ENCODE measurements at regions not wholly inside any gene's neighbourhood (a gene's known extent, or its start where the extent isn't known, plus 50 kb on each side); places are given as distances from the start of the nearest gene placed in this dataset.
A peak's percentile ranks its signal among the peaks of the same experiment; 100 is the strongest.

GRCh38 chr1:60573726-60574409 lies 500.3 kb upstream of the C1orf87 start:
- peak overlapping the region; percentile 75 for H3K27ac ChIP-seq (ENCODE audit: control insufficient read depth, insufficient read depth, low read length)

GRCh38 chr1:60573121-60573520 lies 499.6 kb upstream of the C1orf87 start:
- no peaks in the 10 kb centered on the region for H3K9me1 ChIP-seq (ENCODE audit: control insufficient read depth, extremely low read depth, insufficient read depth, low read length)
- FAIRE-seq (peak; percentile 41), DNase-seq (ENCODE audit: low read depth, low spot score) (no peak)
- peak overlapping the region; percentile 58 for H3K4me2 ChIP-seq (ENCODE audit: control insufficient read depth, extremely low read depth, insufficient read depth, low read depth, low read length)
- H3K27me3 ChIP-seq (ENCODE audit: control insufficient read depth, extremely low read depth, insufficient read depth, low read length): no peaks in the 10 kb centered on the region
- H3K9me3 ChIP-seq (ENCODE audit: control insufficient read depth, low read depth, low read length): no peaks in the 10 kb centered on the region
- dilution Hi-C loops (cut with MboI; ENCODE audit: extremely low pct_ligation_motif_present, low sequenced_read_pairs): no loop called here
- H2AFZ ChIP-seq (ENCODE audit: control insufficient read depth, low read length): no peak overlapping the region
- no peak for TF ChIP-seq EZH2 (IDR thresholded peaks at IDR 0.05; ENCODE audit: low read length)
- no peaks in the 10 kb centered on the region for H3K36me3 ChIP-seq (ENCODE audit: control insufficient read depth in 2 of 2, extremely low read depth in 1 of 2, insufficient read depth in 2 of 2, low read length in 2 of 2)
- H3K4me1 ChIP-seq (ENCODE audit: control insufficient read depth, extremely low read depth, insufficient read depth, low read length): peaks cover 38% of the 10 kb centered on the region
- H4K20me1 ChIP-seq (ENCODE audit: control insufficient read depth, extremely low read depth, insufficient read depth, low read length): no peaks in the 10 kb centered on the region
- H3K4me3 ChIP-seq (ENCODE audit: control insufficient read depth in 2 of 3, extremely low read depth in 1 of 3, insufficient read depth in 2 of 3, low read depth in 1 of 3, low read length in 3 of 3): peak overlapping the region in 1 of 3 experiments; percentile 11
- no peaks in the 10 kb centered on the region for H3K79me2 ChIP-seq (ENCODE audit: control insufficient read depth, insufficient read depth, low read length)
- H3K27ac ChIP-seq (ENCODE audit: control insufficient read depth, insufficient read depth, low read length): peak overlapping the region; percentile 75
- H3K9ac ChIP-seq (ENCODE audit: control insufficient read depth, extremely low read depth, insufficient read depth, low read length): no peak overlapping the region

More at GRCh38 chr1:60573726-60574409, 500.3 kb upstream of the C1orf87 start:
- no peaks in the 10 kb centered on the region for H3K27me3 ChIP-seq (ENCODE audit: control insufficient read depth, extremely low read depth, insufficient read depth, low read length)
- no peaks in the 10 kb centered on the region for H3K9me3 ChIP-seq (ENCODE audit: control insufficient read depth, low read depth, low read length)
- peak overlapping the region; percentile 58 for H3K4me2 ChIP-seq (ENCODE audit: control insufficient read depth, extremely low read depth, insufficient read depth, low read depth, low read length)
- H3K9me1 ChIP-seq (ENCODE audit: control insufficient read depth, extremely low read depth, insufficient read depth, low read length): no peaks in the 10 kb centered on the region
- dilution Hi-C loops (cut with MboI; ENCODE audit: extremely low pct_ligation_motif_present, low sequenced_read_pairs): no loop called here
- peak; percentile 21 for DNase-seq (ENCODE audit: low read depth, low spot score)
- no peaks in the 10 kb centered on the region for H4K20me1 ChIP-seq (ENCODE audit: control insufficient read depth, extremely low read depth, insufficient read depth, low read length)
- TF ChIP-seq CTCF (optimal IDR thresholded peaks at IDR 0.05 in 1 of 3, IDR thresholded peaks at IDR 0.05 in 1 of 3, conservative IDR thresholded peaks at IDR 0.05 in 1 of 3; ENCODE audit: extremely low read depth in 1 of 3, insufficient read depth in 2 of 3, low read length in 3 of 3): no peak
- no peak overlapping the region for H2AFZ ChIP-seq (ENCODE audit: control insufficient read depth, low read length)
- H3K4me3 ChIP-seq (ENCODE audit: control insufficient read depth in 2 of 3, extremely low read depth in 1 of 3, insufficient read depth in 2 of 3, low read depth in 1 of 3, low read length in 3 of 3): peak overlapping the region in 1 of 3 experiments; percentile 11
- H3K9ac ChIP-seq (ENCODE audit: control insufficient read depth, extremely low read depth, insufficient read depth, low read length): no peak overlapping the region
- peak; percentile 93 for FAIRE-seq
- H3K36me3 ChIP-seq (ENCODE audit: control insufficient read depth in 2 of 2, extremely low read depth in 1 of 2, insufficient read depth in 2 of 2, low read length in 2 of 2): no peaks in the 10 kb centered on the region
- H3K79me2 ChIP-seq (ENCODE audit: control insufficient read depth, insufficient read depth, low read length): no peaks in the 10 kb centered on the region
- H3K4me1 ChIP-seq (ENCODE audit: control insufficient read depth, extremely low read depth, insufficient read depth, low read length): peaks cover 34% of the 10 kb centered on the region

- no peaks in the 10 kb centered on the region for H4K20me1 ChIP-seq (ENCODE audit: control insufficient read depth, extremely low read depth, insufficient read depth, low read length)
- H3K36me3 ChIP-seq (ENCODE audit: control insufficient read depth in 2 of 2, extremely low read depth in 1 of 2, insufficient read depth in 2 of 2, low read length in 2 of 2): no peaks in the 10 kb centered on the region
- H3K9ac ChIP-seq (ENCODE audit: control insufficient read depth, extremely low read depth, insufficient read depth, low read length): no peak overlapping the region
- H3K9me1 ChIP-seq (ENCODE audit: control insufficient read depth, extremely low read depth, insufficient read depth, low read length): no peaks in the 10 kb centered on the region
- dilution Hi-C loops (cut with MboI; ENCODE audit: extremely low pct_ligation_motif_present, low sequenced_read_pairs): no loop called here
- no peak overlapping the region for H3K27ac ChIP-seq (ENCODE audit: control insufficient read depth, insufficient read depth, low read length)
- no peak overlapping the region for H2AFZ ChIP-seq (ENCODE audit: control insufficient read depth, low read length)
- FAIRE-seq: no peak
- H3K27me3 ChIP-seq (ENCODE audit: control insufficient read depth, extremely low read depth, insufficient read depth, low read length): no peaks in the 10 kb centered on the region
- no peak overlapping the region for H3K4me3 ChIP-seq (ENCODE audit: control insufficient read depth in 2 of 3, extremely low read depth in 1 of 3, insufficient read depth in 2 of 3, low read depth in 1 of 3, low read length in 3 of 3)
- peaks cover 38% of the 10 kb centered on the region for H3K4me1 ChIP-seq (ENCODE audit: control insufficient read depth, extremely low read depth, insufficient read depth, low read length)
- no peak overlapping the region for H3K4me2 ChIP-seq (ENCODE audit: control insufficient read depth, extremely low read depth, insufficient read depth, low read depth, low read length)
- TF ChIP-seq EZH2 (IDR thresholded peaks at IDR 0.05; ENCODE audit: low read length) (no peak), CTCF (optimal IDR thresholded peaks at IDR 0.05 in 1 of 3, IDR thresholded peaks at IDR 0.05 in 1 of 3, conservative IDR thresholded peaks at IDR 0.05 in 1 of 3; ENCODE audit: extremely low read depth in 1 of 3, insufficient read depth in 2 of 3, low read length in 3 of 3) (no peak)
- no peak for DNase-seq (ENCODE audit: low read depth, low spot score)
- H3K79me2 ChIP-seq (ENCODE audit: control insufficient read depth, insufficient read depth, low read length): no peaks in the 10 kb centered on the region
- H3K9me3 ChIP-seq (ENCODE audit: control insufficient read depth, low read depth, low read length): no peaks in the 10 kb centered on the region
Observed at GRCh38 chr1:60572378-60572777, 498.8 kb upstream of the C1orf87 start.

Measured in keratinocyte (primary cell).